C4-2B (cell line): ENCODE measurements at regions not wholly inside any gene's neighbourhood (a gene's known extent, or its start where the extent isn't known, plus 50 kb on each side); places are given as distances from the start of the nearest gene placed in this dataset.

ENCODE experiments used
- H3K27ac ChIP-seq: fragments of 450-650 bp; 2 replicates; pipeline ENCODE4 v1.5.1; 2017
- CTCF ChIP-seq: fragments of 450-650 bp; conservative IDR thresholded peaks from 2 replicates; pipeline ENCODE4 v1.5.1; 2017; ENCODE audit warnings: mild to moderate bottlenecking
- ZFX ChIP-seq: fragments of 450-650 bp; IDR thresholded peaks from 2 replicates; pipeline ENCODE4 v1.6.1; 2017

- no peak overlapping the region for H3K27ac ChIP-seq
- no peak for TF ChIP-seq CTCF
- no peak for TF ChIP-seq ZFX
Observed at GRCh38 chr7:81621893-81622292, 148.0 kb downstream of the HGF start.

GRCh38 chr7:81618396-81619014 is 151.3 kb downstream of the HGF start:
- TF ChIP-seq CTCF = no peak
- TF ChIP-seq ZFX = no peak
- H3K27ac ChIP-seq = no peak overlapping the region

DNA sequence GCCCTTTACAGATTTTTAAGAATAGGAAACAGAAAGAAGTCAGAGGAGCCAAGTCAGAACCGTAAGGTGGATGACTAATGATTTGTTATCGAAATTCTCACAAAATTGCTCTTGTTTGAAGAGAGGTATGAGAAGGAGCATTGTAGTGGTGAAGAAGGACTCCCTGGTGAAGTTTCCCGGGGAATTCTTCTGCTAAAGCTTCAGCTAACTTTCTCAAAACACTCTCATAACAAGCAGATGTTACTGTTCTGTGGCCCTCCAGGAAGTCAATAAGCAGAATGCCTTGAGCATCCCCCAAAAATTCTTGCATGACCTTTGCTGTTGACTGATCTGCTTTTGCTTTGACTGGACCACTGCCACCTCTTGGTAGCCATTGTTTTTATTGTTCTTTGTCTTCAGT is 152.9 kb downstream of the HGF start:
- TF ChIP-seq ZFX = no peak
- TF ChIP-seq CTCF = no peak
- no peak overlapping the region for H3K27ac ChIP-seq

- no peak overlapping the region for H3K27ac ChIP-seq
Observed at GRCh38 chr7:81611805-81612204, 158.0 kb downstream of the HGF start.

GRCh38 chr7:81611040-81611439 is 158.8 kb downstream of the HGF start:
- H3K27ac ChIP-seq = no peak overlapping the region
- TF ChIP-seq CTCF (no peak), ZFX (no peak)

More at GRCh38 chr7:81611805-81612204, 158.0 kb downstream of the HGF start:
- TF ChIP-seq CTCF (no peak), ZFX (no peak)

DNA sequence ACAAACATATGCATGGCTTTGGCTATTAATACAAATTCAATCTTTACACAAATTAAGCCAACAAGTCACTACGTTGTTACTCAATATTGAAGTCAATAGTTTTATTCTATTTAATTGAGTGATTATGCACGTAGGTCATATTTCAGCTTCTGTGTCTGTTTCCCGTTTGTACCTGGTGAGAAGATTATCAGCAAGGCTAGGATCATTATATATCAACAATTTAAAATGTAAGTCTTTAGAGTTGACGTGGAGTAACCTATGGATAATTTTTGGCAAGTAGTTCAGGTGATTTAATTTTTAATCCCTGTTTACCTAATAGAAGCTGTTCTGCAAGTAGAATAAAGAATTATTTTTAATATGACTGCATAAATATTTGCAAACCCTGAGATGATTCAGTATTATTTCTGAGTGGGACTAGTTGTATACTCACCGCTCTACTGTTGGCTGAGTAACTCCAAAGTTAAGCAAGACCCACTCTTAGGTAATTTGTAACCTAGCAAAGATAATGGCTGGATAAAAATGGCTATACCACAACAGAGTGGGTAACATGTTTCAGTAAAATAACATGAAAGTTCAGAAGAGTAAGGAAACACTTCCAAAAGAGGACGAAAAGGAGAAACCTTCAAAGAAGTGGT is 161.0 kb downstream of the HGF start:
- TF ChIP-seq CTCF = no peak
- no peak for TF ChIP-seq ZFX
- no peak overlapping the region for H3K27ac ChIP-seq

DNA sequence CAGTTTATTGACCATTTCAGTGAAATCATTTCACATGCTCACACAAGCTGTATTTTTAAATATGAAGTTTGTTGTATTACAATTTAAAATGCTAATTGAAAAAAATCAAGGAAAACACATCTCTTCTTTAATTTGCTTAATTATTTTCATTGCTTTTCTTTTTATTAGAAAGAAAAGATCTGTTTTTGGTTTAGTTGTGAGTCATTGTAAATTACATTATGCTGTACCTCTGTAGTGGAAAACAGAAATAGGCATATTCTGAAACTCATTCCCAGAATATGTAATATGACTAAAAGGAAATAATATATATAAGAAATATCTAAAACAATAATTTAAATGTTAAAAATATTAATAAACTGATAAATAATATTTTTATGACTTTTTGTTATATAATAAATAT is 161.9 kb downstream of the HGF start:
- H3K27ac ChIP-seq = no peak overlapping the region
- no peak for TF ChIP-seq ZFX
- no peak; the same call in 1 of the 2 replicates for TF ChIP-seq CTCF
